IMR-90 (cell line): ENCODE measurements at regions not wholly inside any gene's neighbourhood (a gene's known extent, or its start where the extent isn't known, plus 50 kb on each side); places are given as distances from the start of the nearest gene placed in this dataset.
A peak's percentile ranks its signal among the peaks of the same experiment; 100 is the strongest.

ENCODE experiments used
- ATAC-seq: fragments of 200-7000 bp; cut with Tn5 transposase; 2 replicates; pipeline ENCODE4 v1.9.1; 2020; ENCODE audit warnings: low read depth, mild to moderate bottlenecking, moderate library complexity
- BruUV-seq: library from RNA; stranded (reverse); fragments of 400-500 nt; replicated peaks from 2 replicates; lab custom pipeline; 2021; lab: Mats Ljungman, UMichigan
- CTCF ChIA-PET: fragments of 300-600 bp; formaldehyde crosslinking; extraction: SDS; loops from one replicate; lab custom pipeline; 2021; ENCODE audit warnings: antibody characterized with exemption; lab: Yijun Ruan, JAX
- POLR2A ChIA-PET: fragments of 300-600 bp; sonication (Branson Sonifier 250); formaldehyde crosslinking; loops from one replicate; lab custom pipeline; 2022; ENCODE audit warnings: antibody characterized with exemption; ENCODE audit not compliant: unreplicated experiment; lab: Charles Lee
- DNase-seq: peaks from one replicate; pipeline ENCODE4 v3.0.0; 2013
- H2AFZ ChIP-seq: replicated peaks from 2 replicates; pipeline ENCODE3; 2013; ENCODE audit warnings: low read length, mild to moderate bottlenecking; ENCODE audit not compliant: poor library complexity
- H2AK5ac ChIP-seq: 2 replicates; pipeline ENCODE4 v1.6.1; 2013; ENCODE audit warnings: low read depth, low read length, inconsistent platforms
- H2AK9ac ChIP-seq: replicated peaks from 2 replicates; pipeline ENCODE3; 2013; ENCODE audit warnings: mild to moderate bottlenecking, low read depth, low read length, moderate library complexity; ENCODE audit not compliant: poor library complexity
- H2BK120ac ChIP-seq: 2 replicates; pipeline ENCODE4 v1.6.1; 2013; ENCODE audit warnings: low read depth, low read length, inconsistent platforms
- H2BK15ac ChIP-seq: 3 replicates; pipeline ENCODE4 v1.6.1; 2013; ENCODE audit warnings: low read depth, low read length, inconsistent platforms
- H2BK20ac ChIP-seq: 2 replicates; pipeline ENCODE4 v1.6.1; 2013; ENCODE audit warnings: low read depth, mild to moderate bottlenecking, inconsistent platforms, low read length, moderate library complexity
- H2BK5ac ChIP-seq: 2 replicates; pipeline ENCODE4 v1.6.1; 2013; ENCODE audit warnings: mild to moderate bottlenecking, low read depth, low read length, inconsistent platforms; ENCODE audit not compliant: poor library complexity, severe bottlenecking
- H3K14ac ChIP-seq: replicated peaks from 2 replicates; pipeline ENCODE4 v1.6.1; 2013; ENCODE audit warnings: low read depth, low read length, inconsistent platforms
- H3K18ac ChIP-seq: 2 replicates; pipeline ENCODE4 v1.6.1; 2013; ENCODE audit warnings: low read depth, low read length, control low read depth
- H3K23ac ChIP-seq: 2 replicates; pipeline ENCODE4 v1.6.1; 2013; ENCODE audit warnings: low read depth, low read length, inconsistent platforms
- H3K27ac ChIP-seq: 2 replicates; pipeline ENCODE4 v1.5.1; 2013; ENCODE audit warnings: mild to moderate bottlenecking, control low read depth, low read length; ENCODE audit not compliant: insufficient read depth
- H3K27me3 ChIP-seq: 2 replicates; pipeline ENCODE4 v1.6.1; 2013; ENCODE audit warnings: low read length; ENCODE audit not compliant: control insufficient read depth, insufficient read depth
- H3K36me3 ChIP-seq: 2 replicates; pipeline ENCODE4 v1.6.1; 2013; ENCODE audit warnings: low read length, mixed read lengths; ENCODE audit not compliant: control insufficient read depth, insufficient read depth
- H3K4ac ChIP-seq: 2 replicates; pipeline ENCODE4 v1.6.1; 2013; ENCODE audit warnings: low read depth, low read length, inconsistent platforms
- H3K4me1 ChIP-seq: 2 replicates; pipeline ENCODE4 v1.6.1; 2013; ENCODE audit warnings: low read length, mixed read lengths; ENCODE audit not compliant: control insufficient read depth, insufficient read depth
- H3K4me2 ChIP-seq: 2 replicates; pipeline ENCODE4 v1.6.1; 2013; ENCODE audit warnings: low read depth, mild to moderate bottlenecking, control low read depth, low read length, moderate library complexity
- H3K4me3 ChIP-seq: 2 replicates; pipeline ENCODE4 v1.5.1; 2013; ENCODE audit warnings: low read depth, mild to moderate bottlenecking, control low read depth, low read length, moderate library complexity; ENCODE audit not compliant: insufficient read depth
- H3K56ac ChIP-seq: 2 replicates; pipeline ENCODE4 v1.6.1; 2013; ENCODE audit warnings: low read length, inconsistent platforms; ENCODE audit not compliant: insufficient read depth; ENCODE audit errors: extremely low read depth
- H3K79me1 ChIP-seq, 2 experiments: 2 replicates each; pipeline ENCODE4 v1.6.1; 2013; ENCODE audit warnings: low read length in 2 of 2, inconsistent platforms in 1 of 2, low read depth in 1 of 2
- H3K9ac ChIP-seq: 2 replicates; pipeline ENCODE4 v1.6.1; 2013; ENCODE audit warnings: low read depth, low read length, control low read depth
- H3K9me1 ChIP-seq: 2 replicates; pipeline ENCODE4 v1.6.1; 2013; ENCODE audit warnings: low read length, inconsistent platforms; ENCODE audit not compliant: insufficient read depth
- H3K9me3 ChIP-seq: 2 replicates; pipeline ENCODE4 v1.6.1; 2013; ENCODE audit warnings: low read length; ENCODE audit not compliant: control insufficient read depth, insufficient read depth
- H4K20me1 ChIP-seq: 2 replicates; pipeline ENCODE4 v1.6.1; 2013; ENCODE audit warnings: low read length, inconsistent platforms; ENCODE audit not compliant: insufficient read depth
- H4K5ac ChIP-seq: 2 replicates; pipeline ENCODE4 v1.6.1; 2013; ENCODE audit warnings: mild to moderate bottlenecking, low read depth, low read length, control low read depth
- H4K8ac ChIP-seq, 2 experiments: 2 replicates each; pipeline ENCODE4 v1.6.1; 2013; ENCODE audit warnings: low read depth in 2 of 2, low read length in 2 of 2, control low read depth in 1 of 2, inconsistent platforms in 1 of 2
- H4K91ac ChIP-seq: 2 replicates; pipeline ENCODE4 v1.6.1; 2013; ENCODE audit warnings: low read depth, low read length, inconsistent platforms; ENCODE audit not compliant: insufficient read depth
- RCOR1 ChIP-seq: IDR thresholded peaks from 2 replicates; pipeline ENCODE4 v1.6.1; 2012; ENCODE audit warnings: mild to moderate bottlenecking, low read length, improper control_type of control experiment; ENCODE audit not compliant: insufficient replicate concordance
- WGBS, 2 experiments: methylation state at CpG; one replicate each; pipeline versions ENCODE4 v1.1.5 to v1.1.7; 2013; ENCODE audit warnings: missing lambda C conversion rate in 2 of 2; ENCODE audit not compliant: insufficient read length in 1 of 2; ENCODE audit errors: extremely low coverage in 2 of 2; 5-methylcytosine and 5-hydroxymethylcytosine counted together
- dilution Hi-C: fragments of 300-500 bp; cut with HindIII; formaldehyde crosslinking; loops from one replicate; pipeline ENCODE4 v1.14.3; 2018; ENCODE audit warnings: low sequenced_read_pairs; ENCODE audit not compliant: unreplicated experiment
- in situ Hi-C: fragments of 300-500 bp; cut with MboI; formaldehyde crosslinking; loops from 3 replicates; pipeline ENCODE4 v1.14.3; 2019; ENCODE audit warnings: low sequenced_read_pairs, inconsistent platforms, mixed read lengths
- intact Hi-C: fragments of 100-400 bp; cut with micrococcal nuclease; formaldehyde crosslinking; loops from 2 replicates; pipeline ENCODE4 v1.10.0; 2022

DNA sequence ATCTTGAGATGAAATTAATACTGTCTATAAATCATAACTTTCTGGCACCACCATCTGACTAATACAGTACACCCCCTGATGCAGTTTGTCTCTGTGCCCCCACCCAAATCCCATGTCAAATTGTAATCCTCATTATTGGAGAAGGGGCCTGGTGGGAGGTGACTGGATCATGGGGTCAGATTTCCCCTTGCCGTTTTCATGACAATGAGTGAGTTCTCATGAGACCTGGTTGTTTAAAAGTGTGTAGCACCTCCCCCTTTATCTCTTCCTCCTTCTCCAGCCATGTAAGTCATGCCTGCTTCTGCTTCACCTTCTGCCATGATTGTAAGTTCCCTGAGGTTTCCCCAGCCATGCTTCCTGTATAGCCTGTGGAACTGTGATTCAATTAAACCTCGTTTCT lies 78.7 kb upstream of the CDH6 start:
- in situ Hi-C loops: no loop called here
- Histone ChIP-seq H2AK5ac (peak overlapping the region; percentile 87), H3K79me1 (no peaks in the 10 kb centered on the region), H3K9me3 (no peaks in the 10 kb centered on the region), H3K27me3 (no peaks in the 10 kb centered on the region), H4K8ac (peak overlapping the region in 1 of 2 experiments; percentile 13; a peak in 1 of 4 replicates), H4K20me1 (no peaks in the 10 kb centered on the region), H2AK9ac (no peak overlapping the region), H3K4ac (peak overlapping the region; percentile 48; the same call in 1 of the 2 replicates), H4K5ac (no peak overlapping the region), H3K4me1 (peaks cover 4% of the 10 kb centered on the region; the same call in 1 of the 2 replicates), H3K4me2 (no peak overlapping the region), H2BK20ac (peak overlapping the region; percentile 30; the same call in 1 of the 2 replicates), H2AFZ (no peak overlapping the region), H2BK5ac (no peak overlapping the region), H2BK15ac (peak overlapping the region; percentile 60; the same call in 1 of the 3 replicates), H4K91ac (0 out of 2 replicates have a peak overlapping the region, but pooled peaks have one; percentile 29), H3K18ac (0 out of 2 replicates have a peak overlapping the region, but pooled peaks have one; percentile 8), H3K36me3 (no peaks in the 10 kb centered on the region), H3K23ac (no peak overlapping the region), H3K14ac (no peak overlapping the region), H3K9me1 (no peaks in the 10 kb centered on the region), H3K27ac (no peak overlapping the region), H3K4me3 (no peak overlapping the region), H2BK120ac (peak overlapping the region; percentile 62), H3K9ac (no peak overlapping the region), H3K56ac (no peak overlapping the region)
- TF ChIP-seq RCOR1: no peak
- dilution Hi-C loops: no loop called here
- BruUV-seq: no TSS peak
- DNase-seq: no peak
- 90% methylated on average over 1 of the region's 2 CpGs; no CpG with 5 or more reads in 1 of the 2 experiments for WGBS, 2 experiments
- CTCF ChIA-PET: no interaction called here
- POLR2A ChIA-PET: no interaction called here
- intact Hi-C loops: no loop called here
- ATAC-seq: no peak
